HG03469 (cell line): ENCODE measurements at regions not wholly inside any gene's neighbourhood (a gene's known extent, or its start where the extent isn't known, plus 50 kb on each side); places are given as distances from the start of the nearest gene placed in this dataset.
"Not testable (repeated sequence)": the region's sequence is repeated elsewhere in the genome, so short reads cannot be mapped to it uniquely, and the experiment has no call there.

ENCODE experiments used
- ATAC-seq: cut with Tn5 transposase; IDR thresholded peaks from one replicate; pipeline ENCODE4 v1.9.1; 2021; ENCODE audit warnings: mild to moderate bottlenecking, moderate library complexity, moderate number of reproducible peaks; ENCODE audit not compliant: unreplicated experiment

DNA sequence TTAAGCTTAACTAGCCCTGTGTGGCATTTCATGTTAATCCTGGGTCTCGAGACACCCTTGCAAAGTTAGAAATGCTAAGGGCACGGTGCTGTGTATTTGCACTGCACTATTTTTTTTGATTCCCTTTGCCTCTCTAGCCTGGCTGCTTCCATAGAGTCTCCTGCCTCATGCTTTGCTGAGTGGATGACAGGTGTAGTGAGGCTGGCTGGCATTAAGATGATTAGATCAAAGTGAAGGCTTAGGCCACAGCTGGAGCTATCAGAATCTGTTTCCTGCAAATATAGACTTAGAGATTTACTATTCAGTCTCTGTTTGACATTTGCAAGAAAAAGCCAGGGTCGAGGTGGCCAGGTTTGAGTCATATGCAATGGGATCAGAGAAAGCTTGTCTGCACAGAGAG, 791.1 kb downstream of the AACS start:
- ATAC-seq, result no peak

DNA sequence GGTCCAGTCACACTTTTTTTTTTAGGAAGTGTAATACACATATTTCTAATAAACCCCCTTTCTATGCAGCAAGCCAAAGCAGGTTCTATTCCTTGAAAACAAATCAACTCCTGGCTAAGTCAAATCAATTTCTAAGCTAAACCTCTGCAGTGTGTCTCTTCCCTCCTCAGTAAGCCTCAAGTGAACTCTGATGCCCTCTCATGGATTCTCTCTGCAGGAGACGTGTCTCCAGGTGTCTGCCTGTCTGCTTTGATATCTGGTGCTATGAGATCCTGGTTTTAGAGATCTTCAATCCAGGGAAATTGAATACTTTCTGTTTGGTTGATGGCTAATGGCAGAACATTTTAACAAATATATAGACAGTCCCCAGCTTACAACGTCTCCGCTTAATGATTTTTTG, 791.7 kb downstream of the AACS start:
- no peak for ATAC-seq

DNA sequence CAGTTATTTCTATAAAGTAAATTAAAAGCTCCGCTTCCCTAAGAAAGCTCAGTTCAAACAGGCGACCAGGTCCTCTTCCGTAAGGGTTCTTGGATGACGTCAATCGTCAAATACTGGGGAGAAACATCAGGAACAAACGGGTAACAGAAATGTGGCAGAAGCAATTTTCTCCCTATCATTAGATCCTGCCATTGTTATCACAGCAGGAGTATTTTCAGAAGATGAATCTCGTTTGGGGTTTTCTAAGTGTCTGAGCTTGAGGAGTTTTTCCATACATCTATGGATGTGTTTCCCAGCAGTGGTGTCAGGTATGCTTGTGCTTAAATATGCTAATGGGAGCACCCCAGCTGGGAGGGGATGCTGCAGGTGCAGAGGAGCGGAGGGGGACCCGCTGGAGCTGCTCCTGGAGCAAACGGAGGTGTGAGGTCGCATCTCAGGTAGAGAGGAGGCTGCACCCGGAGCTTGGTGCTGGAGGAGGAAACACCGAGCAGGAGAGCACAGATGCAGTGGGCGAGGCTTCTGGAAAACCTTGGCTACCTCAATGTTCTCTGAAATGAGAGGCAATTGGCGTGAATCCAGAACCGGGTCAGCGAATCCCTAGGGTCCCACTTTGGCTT, 795.5 kb downstream of the AACS start:
- no peak for ATAC-seq

GRCh38 chr12:125861299-125862281, 796.4 kb downstream of the AACS start:
- no peak for ATAC-seq

GRCh38 chr12:125865236-125865635, 800.0 kb downstream of the AACS start:
- ATAC-seq, result not testable (repeated sequence)

DNA sequence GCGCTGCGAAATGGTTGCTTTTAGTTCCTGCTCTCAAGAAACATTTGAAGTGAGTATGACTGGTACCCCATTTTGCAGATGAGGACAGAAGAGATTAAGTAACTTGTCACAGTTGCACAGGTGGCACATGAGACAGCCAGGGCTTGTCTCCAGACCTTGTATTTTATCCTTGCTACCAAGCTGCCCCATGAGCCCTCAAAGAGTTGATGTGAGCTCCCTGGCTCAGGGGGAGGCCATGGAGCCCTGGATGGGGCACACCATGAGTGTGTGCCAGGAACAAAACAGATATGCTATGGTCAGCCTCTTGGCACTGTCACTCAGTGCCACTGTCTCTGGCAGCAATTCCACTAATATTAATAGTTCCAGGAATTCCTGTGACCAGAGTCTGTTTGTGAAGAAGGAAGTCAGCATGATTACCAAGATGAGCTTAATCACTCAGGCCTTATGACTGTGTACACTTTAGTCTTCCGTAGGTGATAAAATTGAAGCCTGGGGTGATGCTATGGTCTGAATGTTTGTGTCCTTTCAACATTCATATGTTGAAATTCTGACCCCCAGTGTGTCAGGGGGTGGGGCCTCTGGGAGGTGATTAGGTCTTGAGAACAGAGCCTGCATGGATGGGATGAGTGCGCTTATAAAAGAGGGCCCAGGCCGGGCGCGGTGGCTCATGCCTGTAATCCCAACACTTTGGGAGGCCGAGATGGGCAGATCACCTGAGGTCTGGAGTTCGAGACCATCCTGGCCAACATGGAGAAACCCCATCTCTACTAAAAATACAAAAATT, 806.8 kb downstream of the AACS start:
- ATAC-seq, result no peak

- no peak for ATAC-seq
Measured at GRCh38 chr12:125873016-125873415, 807.8 kb downstream of the AACS start.

- no peak for ATAC-seq
Measured at GRCh38 chr12:125878483-125878882, 813.2 kb downstream of the AACS start.

GRCh38 chr12:125882141-125882540, 816.9 kb downstream of the AACS start:
- ATAC-seq, result no peak

GRCh38 chr12:125888921-125889320, 823.7 kb downstream of the AACS start:
- ATAC-seq, result no peak

DNA sequence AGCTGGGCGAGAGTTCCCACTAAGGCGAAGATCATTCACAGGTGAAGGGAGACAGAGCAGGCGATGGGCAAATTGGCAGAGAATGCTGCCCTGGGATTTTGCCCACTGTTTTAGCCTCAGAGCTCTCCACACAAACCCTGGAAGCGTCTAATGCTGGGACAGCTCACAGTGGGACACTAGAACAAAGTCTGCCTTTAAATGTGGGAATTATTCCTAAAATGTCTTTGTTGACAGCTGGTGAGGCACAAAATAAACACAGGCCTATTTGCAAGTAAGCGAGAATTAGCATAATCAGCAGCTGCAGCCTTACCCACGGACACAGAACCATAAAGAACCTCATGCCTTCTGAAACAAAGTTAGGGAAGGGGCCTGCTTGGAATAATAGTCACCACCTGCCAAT, 824.5 kb downstream of the AACS start:
- no peak for ATAC-seq

- no peak for ATAC-seq
Measured at GRCh38 chr12:125890366-125890905, 825.2 kb downstream of the AACS start.

DNA sequence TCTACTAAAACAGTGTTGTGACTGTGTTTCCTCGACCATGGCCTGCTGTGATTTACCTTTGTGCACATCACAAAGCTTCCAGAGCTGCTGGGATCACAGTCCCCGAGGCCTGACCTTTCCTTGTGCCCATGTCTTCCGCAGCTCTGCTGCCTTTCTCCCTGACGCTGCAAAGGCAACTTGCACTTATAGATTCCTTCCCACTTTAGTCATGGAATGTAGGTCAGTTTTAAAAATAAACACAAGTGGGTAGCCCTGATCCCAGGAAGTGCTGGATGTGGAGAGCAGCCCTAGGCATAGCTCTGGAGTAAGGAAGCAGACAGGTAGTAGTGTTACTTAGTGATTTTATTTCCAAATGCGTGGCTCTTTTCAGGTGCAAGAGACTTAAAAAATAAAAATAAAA, 825.7 kb downstream of the AACS start:
- no peak for ATAC-seq

DNA sequence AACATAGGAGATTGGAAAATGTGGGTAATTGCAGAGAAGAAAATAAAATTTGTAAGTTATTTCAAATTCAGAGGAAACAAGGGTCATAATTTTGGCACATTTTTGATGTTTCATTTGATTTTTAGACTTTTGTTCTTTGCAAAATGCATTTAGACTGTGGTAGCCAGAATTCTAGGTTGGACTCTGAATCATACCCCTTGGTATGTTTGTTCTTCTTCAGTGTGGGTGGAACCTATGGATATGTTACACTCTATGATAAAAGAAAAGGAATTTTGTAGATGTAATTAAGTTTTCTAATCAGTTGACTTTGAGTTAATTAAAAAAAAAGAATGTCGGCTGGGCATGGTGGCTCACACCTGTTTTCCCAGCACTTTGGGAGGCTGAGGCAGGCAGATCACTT, 827.0 kb downstream of the AACS start:
- ATAC-seq, result no peak

DNA sequence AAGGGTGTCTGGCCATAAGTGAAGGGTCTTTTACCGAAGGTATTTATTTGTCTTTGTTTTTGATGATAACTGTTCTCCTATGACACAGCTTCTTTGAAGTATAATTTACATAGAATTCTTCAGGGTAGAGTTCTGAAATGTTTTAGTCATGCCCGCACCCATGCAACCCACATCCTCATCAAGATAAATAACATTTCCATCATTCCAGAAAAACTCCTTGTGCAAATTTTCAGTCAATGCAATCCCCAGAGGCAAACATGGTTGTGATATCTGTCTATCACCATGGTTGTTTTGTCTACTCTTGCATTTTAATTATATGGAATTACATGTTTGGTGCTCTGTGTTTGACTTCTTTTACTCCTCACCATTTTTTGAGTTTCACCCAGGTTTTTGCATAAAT, 837.8 kb downstream of the AACS start:
- no peak for ATAC-seq

DNA sequence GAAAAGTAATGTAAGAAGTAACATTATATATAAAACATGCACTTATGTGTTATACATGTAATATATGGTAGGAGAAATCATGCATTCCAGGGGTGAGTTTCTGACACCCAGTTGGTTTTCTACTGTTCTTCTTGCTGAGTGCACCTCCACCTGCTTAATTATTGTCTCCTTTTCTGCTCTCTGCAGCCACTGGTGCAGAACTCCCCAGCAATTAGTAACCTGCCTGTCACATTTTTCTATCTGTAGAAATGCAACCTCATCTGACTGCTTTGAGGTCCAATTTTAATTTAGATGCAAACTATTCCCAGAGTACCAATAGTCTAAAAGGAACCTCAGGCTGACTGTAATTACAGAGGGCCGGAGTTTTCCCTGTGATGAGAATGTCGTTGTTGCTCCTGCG, 842.1 kb downstream of the AACS start:
- no peak for ATAC-seq

GRCh38 chr12:125919856-125920470, 854.7 kb downstream of the AACS start:
- no peak for ATAC-seq

DNA sequence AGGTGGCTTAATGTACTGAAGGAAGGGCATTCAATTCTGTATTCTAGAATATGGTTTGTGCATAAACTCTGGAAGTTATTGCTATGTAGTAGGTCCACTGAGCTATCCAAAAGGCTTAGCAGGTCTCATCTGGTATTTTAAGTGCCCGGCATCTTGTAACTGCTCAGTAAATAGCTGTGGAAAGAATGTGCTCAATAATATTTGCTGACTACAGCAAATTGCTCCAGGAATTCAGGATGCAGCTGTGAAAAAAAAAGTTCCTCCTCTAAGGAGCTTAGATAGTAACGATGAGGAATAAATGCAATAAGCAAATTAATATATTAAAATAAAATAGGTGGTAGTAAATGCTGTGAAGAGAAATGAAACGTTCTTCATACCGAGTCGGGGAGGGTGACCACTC, 857.1 kb downstream of the AACS start:
- no peak for ATAC-seq

GRCh38 chr12:125936502-125936901, 871.3 kb downstream of the AACS start:
- no peak for ATAC-seq

DNA sequence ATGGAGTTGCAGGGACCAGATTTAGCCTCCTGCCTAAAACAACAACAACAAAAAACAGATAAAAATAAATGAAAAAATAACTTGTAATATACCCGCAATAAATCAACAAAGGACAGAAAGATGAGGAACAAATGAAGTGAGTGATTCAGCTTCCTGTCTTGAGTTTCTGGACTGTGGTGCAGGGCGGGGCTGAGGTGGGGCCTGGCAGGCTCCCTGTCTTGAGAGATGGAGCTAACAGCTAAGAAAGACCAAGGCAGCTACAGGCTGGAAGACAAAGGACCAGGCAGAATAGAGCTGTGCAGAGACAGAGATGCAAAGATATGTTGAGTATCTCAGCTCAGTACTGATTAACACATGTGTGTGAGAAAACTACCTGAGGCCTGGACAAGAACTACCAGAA, 879.2 kb downstream of the AACS start:
- no peak for ATAC-seq

DNA sequence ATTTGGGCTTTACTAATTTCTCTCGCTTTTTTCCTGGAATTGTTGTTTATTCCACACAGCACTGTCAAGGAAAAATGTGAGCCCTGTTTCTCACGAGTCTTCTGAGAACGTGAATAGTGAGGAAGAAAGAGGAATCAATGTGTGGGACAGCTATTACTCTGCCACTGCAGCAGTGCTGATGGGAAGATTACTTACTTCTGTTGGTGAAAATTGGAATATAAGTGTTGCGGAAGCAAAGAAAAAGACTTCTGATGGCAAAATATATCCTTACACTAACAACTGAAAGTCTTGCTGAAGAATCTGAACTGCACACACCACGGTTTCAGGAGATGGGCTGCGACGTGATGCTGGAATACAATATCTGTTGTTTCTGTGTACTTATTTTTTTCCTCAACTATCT, 884.2 kb downstream of the AACS start:
- no peak for ATAC-seq
